HEK293 (cell line): ENCODE measurements at regions not wholly inside any gene's neighbourhood (a gene's known extent, or its start where the extent isn't known, plus 50 kb on each side); places are given as distances from the start of the nearest gene placed in this dataset.

Experiments used
- CTCF ChIA-PET: fragments of 350-600 bp; formaldehyde crosslinking; extraction: SDS; loops from one replicate; lab custom pipeline; 2021; ENCODE audit warnings: antibody characterized with exemption; lab: Yijun Ruan, JAX
- POLR2A ChIA-PET: fragments of 300-600 bp; formaldehyde crosslinking; extraction: SDS; loops from one replicate; lab custom pipeline; 2020; ENCODE audit warnings: antibody characterized with exemption, inconsistent platforms; lab: Yijun Ruan, JAX
- H3K27ac ChIP-seq: fragments of 200-500 bp; sonication (Bioruptor generic); 2 replicates; pipeline ENCODE4 v1.5.1; 2014; ENCODE audit warnings: low read depth, low read length, control low read depth, inconsistent platforms; ENCODE audit errors: extremely low read depth
- H3K36me3 ChIP-seq, 2 experiments: fragments of 200-500 bp in 1 of 2; sonication (Bioruptor generic) in 1 of 2; 1 replicate in 1 of 2; 2 replicates in 1 of 2; pipeline ENCODE4 v1.5.1; 2014 to 2017; ENCODE audit warnings: inconsistent platforms in 2 of 2, low read length in 2 of 2; ENCODE audit not compliant: control insufficient read depth in 2 of 2, insufficient read depth in 1 of 2
- H3K4me1 ChIP-seq: fragments of 200-500 bp; sonication (Bioruptor generic); 2 replicates; pipeline ENCODE4 v1.5.1; 2014; ENCODE audit warnings: mild to moderate bottlenecking, low read length, inconsistent platforms; ENCODE audit not compliant: control insufficient read depth, insufficient read depth
- H3K4me3 ChIP-seq: 2 replicates; pipeline ENCODE4 v1.5.1; 2011; ENCODE audit warnings: low read depth, mild to moderate bottlenecking, control low read depth, low read length, moderate library complexity
- H3K9me3 ChIP-seq: fragments of 200-500 bp; sonication (Bioruptor generic); 2 replicates; pipeline ENCODE4 v1.5.1; 2014; ENCODE audit warnings: low read depth, low read length, inconsistent platforms; ENCODE audit not compliant: control insufficient read depth, insufficient read depth
- KLF16 ChIP-seq: fragments of 450-650 bp; formaldehyde crosslinking; IDR thresholded peaks from 2 replicates; pipeline ENCODE4 v1.5.1; 2017; ENCODE audit warnings: missing biosample characterization, missing genetic modification characterization
- ZFP41 ChIP-seq: fragments of 450-650 bp; formaldehyde crosslinking; IDR thresholded peaks from 2 replicates; pipeline ENCODE4 v1.5.1; 2016; ENCODE audit warnings: missing biosample characterization, missing genetic modification characterization, borderline replicate concordance
- ZIC2 ChIP-seq: fragments of 450-650 bp; formaldehyde crosslinking; IDR thresholded peaks from 2 replicates; pipeline ENCODE4 v1.5.1; 2016; ENCODE audit warnings: missing biosample characterization, missing genetic modification characterization
- ZNF114 ChIP-seq: fragments of 450-650 bp; formaldehyde crosslinking; IDR thresholded peaks from 2 replicates; pipeline ENCODE4 v1.5.0; 2017; ENCODE audit warnings: missing biosample characterization, missing genetic modification characterization
- ZNF140 ChIP-seq: fragments of 450-650 bp; formaldehyde crosslinking; IDR thresholded peaks from 2 replicates; pipeline ENCODE4 v1.5.1; 2016; ENCODE audit warnings: missing biosample characterization, missing genetic modification characterization
- ZNF157 ChIP-seq: fragments of 450-650 bp; formaldehyde crosslinking; IDR thresholded peaks from 2 replicates; pipeline ENCODE4 v1.5.1; 2016; ENCODE audit warnings: missing biosample characterization, missing genetic modification characterization
- ZNF175 ChIP-seq: fragments of 450-650 bp; formaldehyde crosslinking; IDR thresholded peaks from 2 replicates; pipeline ENCODE4 v1.5.1; 2016; ENCODE audit warnings: missing biosample characterization, missing genetic modification characterization
- ZNF184 ChIP-seq: fragments of 450-650 bp; IDR thresholded peaks from 2 replicates; pipeline ENCODE4 v1.5.1; 2018; ENCODE audit warnings: missing biosample characterization, mild to moderate bottlenecking, missing genetic modification characterization
- ZNF266 ChIP-seq: fragments of 450-650 bp; formaldehyde crosslinking; IDR thresholded peaks from 2 replicates; pipeline ENCODE4 v1.5.1; 2016; ENCODE audit warnings: missing biosample characterization, missing genetic modification characterization, low read depth
- ZNF426 ChIP-seq: fragments of 450-650 bp; formaldehyde crosslinking; IDR thresholded peaks from 2 replicates; pipeline ENCODE4 v1.5.1; 2017; ENCODE audit warnings: missing biosample characterization, missing genetic modification characterization, mild to moderate bottlenecking, inconsistent platforms, moderate library complexity
- ZNF501 ChIP-seq: fragments of 450-650 bp; formaldehyde crosslinking; IDR thresholded peaks from 2 replicates; pipeline ENCODE4 v1.5.1; 2016; ENCODE audit warnings: missing biosample characterization, missing genetic modification characterization
- ZNF776 ChIP-seq: fragments of 450-650 bp; formaldehyde crosslinking; IDR thresholded peaks from 2 replicates; pipeline ENCODE4 v1.5.0; 2017; ENCODE audit warnings: missing biosample characterization, missing genetic modification characterization, borderline replicate concordance
- ZSCAN23 ChIP-seq: fragments of 450-650 bp; formaldehyde crosslinking; IDR thresholded peaks from 2 replicates; pipeline ENCODE4 v1.5.1; 2016; ENCODE audit warnings: missing biosample characterization, missing genetic modification characterization
- ZSCAN30 ChIP-seq: fragments of 450-650 bp; IDR thresholded peaks from 2 replicates; pipeline ENCODE4 v1.5.1; 2018; ENCODE audit warnings: missing biosample characterization, mild to moderate bottlenecking, missing genetic modification characterization, moderate library complexity
- TF ChIP-seq, protein P1 (sequence below): fragments of 450-650 bp; formaldehyde crosslinking; IDR thresholded peaks from 2 replicates; pipeline ENCODE4 v1.5.1; 2016; ENCODE audit warnings: missing biosample characterization, missing genetic modification characterization
- TF ChIP-seq, protein P2 (sequence below): fragments of 450-650 bp; formaldehyde crosslinking; conservative IDR thresholded peaks from 2 replicates; pipeline ENCODE4 v1.5.1; 2016; ENCODE audit warnings: low read depth, missing biosample characterization, missing genetic modification characterization
- TF ChIP-seq, protein P3 (sequence below): fragments of 450-650 bp; formaldehyde crosslinking; IDR thresholded peaks from 2 replicates; pipeline ENCODE4 v1.5.1; 2016; ENCODE audit warnings: missing biosample characterization, missing genetic modification characterization

DNA sequence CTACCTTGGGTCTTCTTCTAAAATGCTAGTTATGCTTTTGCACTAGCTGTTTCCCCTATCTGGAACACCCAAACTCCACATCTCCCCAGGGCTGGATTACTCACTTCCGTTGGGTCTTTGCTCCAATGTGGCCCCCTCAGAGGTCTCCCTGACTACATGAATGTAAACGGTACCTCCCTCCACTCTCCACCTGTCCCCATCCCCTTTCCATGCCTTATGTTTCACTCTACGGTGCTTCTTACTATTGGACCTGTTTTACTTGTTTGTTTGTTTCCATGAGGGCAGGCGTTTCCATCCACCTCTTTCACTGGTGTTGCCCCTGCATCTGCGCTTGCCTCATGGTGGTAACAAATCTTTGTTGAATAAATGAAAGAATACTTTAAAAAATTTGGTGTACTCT is 256.4 kb downstream of the SNAPC1 start:
- TF ChIP-seq ZNF266 (tag by site-specific recombination): no peak
- TF ChIP-seq, all 188 proteins: peak for 0
- CTCF ChIA-PET: interaction anchor here (0.5 kb wide), 1 partner anchor 1503 kb away, joined by 3 read pairs; no protein-coding TSS in a partner anchor
- no peaks in the 10 kb centered on the region for H3K4me1 ChIP-seq
- H3K36me3 ChIP-seq: no peaks in the 10 kb centered on the region
- H3K27ac ChIP-seq: no peak overlapping the region
- no peak overlapping the region for H3K4me3 ChIP-seq
- H3K9me3 ChIP-seq: no peaks in the 10 kb centered on the region
- POLR2A ChIA-PET: no interaction called here

DNA sequence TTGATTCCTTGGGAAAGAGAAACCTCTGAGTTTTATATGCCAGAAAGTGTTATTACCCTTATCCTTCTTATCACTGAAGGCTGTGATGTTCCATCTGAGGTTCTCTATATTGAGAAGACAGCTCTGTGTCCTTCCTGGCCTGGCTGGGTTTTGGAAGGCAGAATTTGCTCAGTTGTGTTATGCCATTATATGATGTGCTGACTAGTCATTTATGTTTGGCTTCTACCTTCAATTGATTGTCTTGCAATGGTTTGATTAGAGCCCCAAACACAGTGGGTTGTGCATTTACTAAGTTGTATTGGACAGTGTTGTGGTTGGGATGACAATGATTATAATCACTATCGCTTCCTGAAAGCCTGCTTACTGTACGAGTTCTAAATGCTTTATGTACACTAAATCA is 265.7 kb downstream of the SNAPC1 start:
- CTCF ChIA-PET: no interaction called here
- POLR2A ChIA-PET: no interaction called here
- H3K4me3 ChIP-seq: no peak overlapping the region
- no peaks in the 10 kb centered on the region for H3K4me1 ChIP-seq
- no peaks in the 10 kb centered on the region for H3K9me3 ChIP-seq
- no peaks in the 10 kb centered on the region for H3K36me3 ChIP-seq
- TF ChIP-seq ZFP41: no peak
- no peak for TF ChIP-seq ZNF426 (tag by site-specific recombination)
- TF ChIP-seq KLF16 (tag by site-specific recombination): no peak
- TF ChIP-seq, protein P1, sequence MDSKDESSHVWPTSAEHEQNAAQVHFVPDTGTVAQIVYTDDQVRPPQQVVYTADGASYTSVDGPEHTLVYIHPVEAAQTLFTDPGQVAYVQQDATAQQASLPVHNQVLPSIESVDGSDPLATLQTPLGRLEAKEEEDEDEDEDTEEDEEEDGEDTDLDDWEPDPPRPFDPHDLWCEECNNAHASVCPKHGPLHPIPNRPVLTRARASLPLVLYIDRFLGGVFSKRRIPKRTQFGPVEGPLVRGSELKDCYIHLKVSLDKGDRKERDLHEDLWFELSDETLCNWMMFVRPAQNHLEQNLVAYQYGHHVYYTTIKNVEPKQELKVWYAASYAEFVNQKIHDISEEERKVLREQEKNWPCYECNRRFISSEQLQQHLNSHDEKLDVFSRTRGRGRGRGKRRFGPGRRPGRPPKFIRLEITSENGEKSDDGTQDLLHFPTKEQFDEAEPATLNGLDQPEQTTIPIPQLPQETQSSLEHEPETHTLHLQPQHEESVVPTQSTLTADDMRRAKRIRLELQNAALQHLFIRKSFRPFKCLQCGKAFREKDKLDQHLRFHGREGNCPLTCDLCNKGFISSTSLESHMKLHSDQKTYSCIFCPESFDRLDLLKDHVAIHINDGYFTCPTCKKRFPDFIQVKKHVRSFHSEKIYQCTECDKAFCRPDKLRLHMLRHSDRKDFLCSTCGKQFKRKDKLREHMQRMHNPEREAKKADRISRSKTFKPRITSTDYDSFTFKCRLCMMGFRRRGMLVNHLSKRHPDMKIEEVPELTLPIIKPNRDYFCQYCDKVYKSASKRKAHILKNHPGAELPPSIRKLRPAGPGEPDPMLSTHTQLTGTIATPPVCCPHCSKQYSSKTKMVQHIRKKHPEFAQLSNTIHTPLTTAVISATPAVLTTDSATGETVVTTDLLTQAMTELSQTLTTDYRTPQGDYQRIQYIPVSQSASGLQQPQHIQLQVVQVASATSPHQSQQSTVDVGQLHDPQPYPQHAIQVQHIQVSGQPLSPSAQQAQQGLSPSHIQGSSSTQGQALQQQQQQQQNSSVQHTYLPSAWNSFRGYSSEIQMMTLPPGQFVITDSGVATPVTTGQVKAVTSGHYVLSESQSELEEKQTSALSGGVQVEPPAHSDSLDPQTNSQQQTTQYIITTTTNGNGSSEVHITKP (tag by site-specific recombination): no peak
- no peak for TF ChIP-seq ZNF776 (tag by site-specific recombination)
- TF ChIP-seq ZIC2 (tag by site-specific recombination): no peak
- no peak for TF ChIP-seq ZNF140 (tag by site-specific recombination)
- no peak for TF ChIP-seq ZNF157 (tag by site-specific recombination)
- TF ChIP-seq ZNF114 (tag by site-specific recombination): no peak
- TF ChIP-seq ZSCAN30 (tag by site-specific recombination): no peak
- TF ChIP-seq, all 188 proteins: peak for 0
- H3K27ac ChIP-seq: no peak overlapping the region

DNA sequence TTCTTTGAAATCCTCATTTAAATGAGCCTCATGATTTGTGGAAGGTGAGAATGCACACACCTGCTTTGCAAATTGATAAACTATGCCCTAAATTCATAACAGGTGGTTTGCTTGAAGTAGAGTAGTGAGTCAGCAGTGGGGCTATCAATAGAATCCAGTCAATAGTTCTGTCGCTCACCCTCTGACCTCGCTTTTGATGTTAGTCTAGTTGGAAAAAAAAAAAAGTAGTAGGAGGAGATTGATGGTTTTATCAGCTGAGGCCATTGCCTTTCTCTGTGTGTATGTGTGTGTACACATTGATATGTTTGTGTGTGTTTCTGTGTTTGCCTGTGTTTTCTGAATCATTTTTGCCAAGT is 267.3 kb downstream of the SNAPC1 start:
- Histone ChIP-seq H3K4me3 (no peak overlapping the region), H3K27ac (no peak overlapping the region), H3K36me3 (no peaks in the 10 kb centered on the region), H3K4me1 (no peaks in the 10 kb centered on the region), H3K9me3 (no peaks in the 10 kb centered on the region)
- ChIA-PET POLR2A (no interaction called here), CTCF (interaction anchor here (0.5 kb wide), 1 partner anchor 236 kb away, joined by 3 read pairs; no protein-coding TSS in a partner anchor)
- TF ChIP-seq, protein P2, sequence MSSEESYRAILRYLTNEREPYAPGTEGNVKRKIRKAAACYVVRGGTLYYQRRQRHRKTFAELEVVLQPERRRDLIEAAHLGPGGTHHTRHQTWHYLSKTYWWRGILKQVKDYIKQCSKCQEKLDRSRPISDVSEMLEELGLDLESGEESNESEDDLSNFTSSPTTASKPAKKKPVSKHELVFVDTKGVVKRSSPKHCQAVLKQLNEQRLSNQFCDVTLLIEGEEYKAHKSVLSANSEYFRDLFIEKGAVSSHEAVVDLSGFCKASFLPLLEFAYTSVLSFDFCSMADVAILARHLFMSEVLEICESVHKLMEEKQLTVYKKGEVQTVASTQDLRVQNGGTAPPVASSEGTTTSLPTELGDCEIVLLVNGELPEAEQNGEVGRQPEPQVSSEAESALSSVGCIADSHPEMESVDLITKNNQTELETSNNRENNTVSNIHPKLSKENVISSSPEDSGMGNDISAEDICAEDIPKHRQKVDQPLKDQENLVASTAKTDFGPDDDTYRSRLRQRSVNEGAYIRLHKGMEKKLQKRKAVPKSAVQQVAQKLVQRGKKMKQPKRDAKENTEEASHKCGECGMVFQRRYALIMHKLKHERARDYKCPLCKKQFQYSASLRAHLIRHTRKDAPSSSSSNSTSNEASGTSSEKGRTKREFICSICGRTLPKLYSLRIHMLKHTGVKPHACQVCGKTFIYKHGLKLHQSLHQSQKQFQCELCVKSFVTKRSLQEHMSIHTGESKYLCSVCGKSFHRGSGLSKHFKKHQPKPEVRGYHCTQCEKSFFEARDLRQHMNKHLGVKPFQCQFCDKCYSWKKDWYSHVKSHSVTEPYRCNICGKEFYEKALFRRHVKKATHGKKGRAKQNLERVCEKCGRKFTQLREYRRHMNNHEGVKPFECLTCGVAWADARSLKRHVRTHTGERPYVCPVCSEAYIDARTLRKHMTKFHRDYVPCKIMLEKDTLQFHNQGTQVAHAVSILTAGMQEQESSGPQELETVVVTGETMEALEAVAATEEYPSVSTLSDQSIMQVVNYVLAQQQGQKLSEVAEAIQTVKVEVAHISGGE: no peak
- TF ChIP-seq ZNF175 (tag by site-specific recombination): no peak
- TF ChIP-seq ZSCAN23 (tag by site-specific recombination): no peak
- TF ChIP-seq ZNF184: no peak
- TF ChIP-seq ZNF114 (tag by site-specific recombination): no peak
- TF ChIP-seq, protein P3, sequence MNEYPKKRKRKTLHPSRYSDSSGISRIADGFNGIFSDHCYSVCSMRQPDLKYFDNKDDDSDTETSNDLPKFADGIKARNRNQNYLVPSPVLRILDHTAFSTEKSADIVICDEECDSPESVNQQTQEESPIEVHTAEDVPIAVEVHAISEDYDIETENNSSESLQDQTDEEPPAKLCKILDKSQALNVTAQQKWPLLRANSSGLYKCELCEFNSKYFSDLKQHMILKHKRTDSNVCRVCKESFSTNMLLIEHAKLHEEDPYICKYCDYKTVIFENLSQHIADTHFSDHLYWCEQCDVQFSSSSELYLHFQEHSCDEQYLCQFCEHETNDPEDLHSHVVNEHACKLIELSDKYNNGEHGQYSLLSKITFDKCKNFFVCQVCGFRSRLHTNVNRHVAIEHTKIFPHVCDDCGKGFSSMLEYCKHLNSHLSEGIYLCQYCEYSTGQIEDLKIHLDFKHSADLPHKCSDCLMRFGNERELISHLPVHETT (tag by site-specific recombination): no peak
- no peak for TF ChIP-seq ZNF501 (tag by site-specific recombination)
